A549 (cell line): ENCODE measurements at regions not wholly inside any gene's neighbourhood (a gene's known extent, or its start where the extent isn't known, plus 50 kb on each side); places are given as distances from the start of the nearest gene placed in this dataset.

Source experiments
- ATAC-seq, 2 experiments: fragments of 200-7000 bp in 1 of 2; fragments of >200 bp in 1 of 2; cut with Nextera tagmentation in 1 of 2; cut with Tn5 transposase in 1 of 2; 3 replicates each; pipeline versions ENCODE4 v1.8.0 to v1.9.1; 2018 to 2020; ENCODE audit warnings: mild to moderate bottlenecking in 1 of 2, moderate library complexity in 1 of 2
- CTCF ChIA-PET: fragments of 300-600 bp; sonication (Branson Sonifier 250); formaldehyde crosslinking; extraction: SDS; loops from one replicate; lab custom pipeline; 2021; ENCODE audit warnings: antibody characterized with exemption, inconsistent platforms; lab: Yijun Ruan, JAX
- POLR2A ChIA-PET: fragments of 350-600 bp; formaldehyde crosslinking; extraction: SDS; loops from one replicate; lab custom pipeline; 2021; ENCODE audit warnings: antibody characterized with exemption, inconsistent platforms; lab: Yijun Ruan, JAX
- DNase-seq, 2 experiments: peaks; one replicate each; pipeline versions ENCODE4 v3.0.0 to v3.0.0-alpha.2; 2011 to 2016; ENCODE audit warnings: low read depth in 1 of 2, low spot score in 1 of 2
- FAIRE-seq: peaks from 2 replicates; lab custom pipeline; 2011; peaks lifted over from hg19 to GRCh38; lab: Jason Lieb, UNC
- H3K27ac ChIP-seq, 2 experiments: fragments of >200 bp; sonication (Bioruptor Twin); formaldehyde crosslinking; 3 replicates each; pipeline ENCODE4 v1.5.1; 2016 to 2017
- H3K4me1 ChIP-seq: fragments of >200 bp; sonication (Bioruptor Twin); formaldehyde crosslinking; 3 replicates; pipeline ENCODE4 v1.6.1; 2016
- H3K4me2 ChIP-seq: fragments of >200 bp; sonication (Bioruptor Twin); formaldehyde crosslinking; 3 replicates; pipeline ENCODE4 v1.6.1; 2016
- H3K4me3 ChIP-seq: fragments of >200 bp; sonication (Bioruptor Twin); formaldehyde crosslinking; 3 replicates; pipeline ENCODE4 v1.5.1; 2016
- H3K9me3 ChIP-seq: fragments of >200 bp; sonication (Bioruptor Twin); formaldehyde crosslinking; 3 replicates; pipeline ENCODE4 v1.6.1; 2016
- ATOH8 ChIP-seq: fragments of 250-450 bp; sonication (Bioruptor Pico); IDR thresholded peaks from 2 replicates; pipeline ENCODE4 v1.5.0; 2020; ENCODE audit warnings: low read depth, mild to moderate bottlenecking, moderate library complexity
- E2F6 ChIP-seq: IDR thresholded peaks from 2 replicates; pipeline ENCODE4 v1.6.1; 2012; ENCODE audit warnings: low read depth, borderline replicate concordance
- ESRRA ChIP-seq: fragments of 150-350 bp; IDR thresholded peaks from 2 replicates; pipeline ENCODE4 v1.6.1; 2014; ENCODE audit warnings: mild to moderate bottlenecking, low read length, borderline replicate concordance
- FOSB ChIP-seq: fragments of 250-450 bp; sonication (Bioruptor Pico); IDR thresholded peaks from 2 replicates; pipeline ENCODE4 v1.5.0; 2020; ENCODE audit warnings: mild to moderate bottlenecking, moderate library complexity
- FOSL2 ChIP-seq, 2 experiments: fragments of 450-650 bp in 1 of 2; fragments of >200 bp in 1 of 2; sonication (Bioruptor Twin) in 1 of 2; formaldehyde crosslinking; IDR thresholded peaks; 2 replicates each; pipeline versions ENCODE4 v1.5.0 to v1.6.1; 2016 to 2020; ENCODE audit warnings: mild to moderate bottlenecking in 1 of 2, moderate library complexity in 1 of 2
- HMGXB4 ChIP-seq: fragments of 250-450 bp; sonication (Bioruptor Pico); IDR thresholded peaks from 2 replicates; pipeline ENCODE4 v1.5.0; 2021; ENCODE audit warnings: mild to moderate bottlenecking, moderate library complexity, borderline replicate concordance
- JUN ChIP-seq, 2 experiments: fragments of >200 bp; sonication (Bioruptor Twin); formaldehyde crosslinking; IDR thresholded peaks; 2 replicates in 1 of 2; 3 replicates in 1 of 2; pipeline ENCODE4 v1.6.1; 2016 to 2017
- JUNB ChIP-seq: fragments of >200 bp; sonication (Bioruptor Twin); formaldehyde crosslinking; IDR thresholded peaks from 2 replicates; pipeline ENCODE4 v1.6.1; 2016
- KDM1A ChIP-seq: fragments of 200-600 bp; sonication (generic); IDR thresholded peaks from 2 replicates; pipeline ENCODE4 v1.6.1; 2016; ENCODE audit warnings: low read depth, mild to moderate bottlenecking
- KDM5A ChIP-seq: fragments of 200-600 bp; sonication (generic); IDR thresholded peaks from 2 replicates; pipeline ENCODE4 v1.6.1; 2016; ENCODE audit warnings: antibody characterized with exemption, mild to moderate bottlenecking
- MAX ChIP-seq: IDR thresholded peaks from 2 replicates; pipeline ENCODE4 v1.6.1; 2012
- MAZ ChIP-seq: fragments of 150-350 bp; IDR thresholded peaks from 2 replicates; pipeline ENCODE4 v1.6.1; 2014; ENCODE audit warnings: antibody characterized with exemption, low read depth, low read length, borderline replicate concordance
- MYC ChIP-seq: IDR thresholded peaks from 2 replicates; pipeline ENCODE4 v1.6.1; 2012; ENCODE audit warnings: mild to moderate bottlenecking, inconsistent platforms, low read length, improper control_type of control experiment, borderline replicate concordance
- NR3C1 ChIP-seq: fragments of >200 bp; sonication (Bioruptor Twin); formaldehyde crosslinking; IDR thresholded peaks from 3 replicates; pipeline ENCODE4 v1.6.1; 2017
- PBX3 ChIP-seq: IDR thresholded peaks from 2 replicates; pipeline ENCODE4 v1.6.1; 2012
- RARB ChIP-seq: fragments of 250-450 bp; sonication (Bioruptor Pico); IDR thresholded peaks from 2 replicates; pipeline ENCODE4 v1.8.0; 2021; ENCODE audit warnings: mild to moderate bottlenecking, moderate library complexity
- RNF2 ChIP-seq: fragments of 200-600 bp; sonication (generic); IDR thresholded peaks from 2 replicates; pipeline ENCODE4 v1.6.1; 2016; ENCODE audit warnings: low read depth, mild to moderate bottlenecking, antibody characterized with exemption, moderate library complexity, borderline replicate concordance
- SMC3 ChIP-seq: fragments of >200 bp; sonication (Bioruptor Twin); formaldehyde crosslinking; IDR thresholded peaks from 3 replicates; pipeline ENCODE4 v1.6.1; 2018; ENCODE audit warnings: inconsistent platforms
- SREBF2 ChIP-seq: fragments of 450-650 bp; IDR thresholded peaks from 2 replicates; pipeline ENCODE4 v1.6.1; 2014; ENCODE audit warnings: mild to moderate bottlenecking, moderate library complexity
- WGBS: methylation state at CpG from one replicate; pipeline ENCODE4 v1.1.6; 2017; ENCODE audit errors: missing lambda C conversion rate; 5-methylcytosine and 5-hydroxymethylcytosine counted together

GRCh38 chr9:90044263-90044662 is 439.5 kb downstream of the GADD45G start:
- peak overlapping the region; percentile 79 to 80 for H3K27ac ChIP-seq
- 7% methylated on average over 6 of the region's 6 CpGs for WGBS
- peak; percentile 14 to 40 for DNase-seq
- peak overlapping the region; percentile 73 for H3K4me2 ChIP-seq
- peak; percentile 52 to 57; a peak in 4 of 6 replicates for ATAC-seq
- POLR2A ChIA-PET, result no interaction called here
- CTCF ChIA-PET, result interaction anchor here (0.9 to 1.1 kb wide), 3 partner anchors 11 to 26 kb away, joined by 3 to 4 read pairs (median 3); no protein-coding TSS in a partner anchor
- TF ChIP-seq ATOH8, result no peak
- no peak for TF ChIP-seq MYC
- H3K9me3 ChIP-seq, result no peaks in the 10 kb centered on the region
- no peak for FAIRE-seq
- H3K4me1 ChIP-seq, result peaks cover 21% of the 10 kb centered on the region
- peak overlapping the region; percentile 10; the same call in 1 of the 3 replicates for H3K4me3 ChIP-seq

- Histone ChIP-seq H3K4me2 (peak overlapping the region; percentile 73), H3K4me1 (peaks cover 21% of the 10 kb centered on the region), H3K27ac (peak overlapping the region; percentile 79 to 80), H3K4me3 (peak overlapping the region; percentile 10; the same call in 1 of the 3 replicates), H3K9me3 (no peaks in the 10 kb centered on the region)
- FAIRE-seq (peak; percentile 86), ATAC-seq (peak; percentile 94 to 96), DNase-seq (peak; percentile 65 to 73)
- TF ChIP-seq ESRRA, result no peak
- TF ChIP-seq SMC3, result no peak
- no peak for TF ChIP-seq FOSB (CRISPR knock-in tag)
- TF ChIP-seq JUN (IDR thresholded peaks at IDR 0.05), result no peak; a peak in 1 of 5 replicates
- no peak for TF ChIP-seq KDM5A
- TF ChIP-seq NR3C1, result no peak
- TF ChIP-seq RARB, result no peak
- no peak for TF ChIP-seq HMGXB4 (CRISPR knock-in tag)
- TF ChIP-seq MAZ, result no peak
- no peak for TF ChIP-seq E2F6
- TF ChIP-seq MAX, result peak; percentile 16; the same call in 1 of the 2 replicates
- no peak for TF ChIP-seq RNF2
- TF ChIP-seq JUNB, result peak; percentile 79
- TF ChIP-seq FOSL2 (IDR thresholded peaks at IDR 0.05), result peak; percentile 54
- peak; percentile 47 for TF ChIP-seq FOSL2 (CRISPR knock-in tag; IDR thresholded peaks at IDR 0.05)
- TF ChIP-seq SREBF2, result no peak
- TF ChIP-seq KDM1A, result no peak
- no peak for TF ChIP-seq PBX3
- WGBS, result under 1% methylated on average over 7 of the region's 7 CpGs
- ChIA-PET POLR2A (no interaction called here), CTCF (interaction anchor here (0.9 to 2.1 kb wide), 6 partner anchors 9 to 447 kb away, joined by 3 to 8 read pairs (median 3); no protein-coding TSS in a partner anchor)
Measured at GRCh38 chr9:90044710-90045151, 439.9 kb downstream of the GADD45G start.
